Putamen (tissue), 1 donor: ENCODE measurements at regions not wholly inside any gene's neighbourhood (a gene's known extent, or its start where the extent isn't known, plus 50 kb on each side); places are given as distances from the start of the nearest gene placed in this dataset.

Experiments used
- DNase-seq: peaks from one replicate; pipeline ENCODE4 v3.0.0-alpha.2; 2016; ENCODE audit warnings: low spot score

- DNase-seq = no peak
Observed at GRCh38 chr10:112053895-112054294, 129.7 kb downstream of the GPAM start.

GRCh38 chr10:112054516-112054915, 129.0 kb downstream of the GPAM start:
- DNase-seq = no peak

- no peak for DNase-seq
Observed at GRCh38 chr10:112057072-112057471, 126.5 kb downstream of the GPAM start.

- DNase-seq = no peak
Observed at GRCh38 chr10:112059220-112059619, 124.3 kb downstream of the GPAM start.

GRCh38 chr10:112071596-112072133, 111.9 kb downstream of the GPAM start:
- no peak for DNase-seq

- DNase-seq = no peak
Observed at GRCh38 chr10:112078003-112078402, 105.6 kb downstream of the GPAM start.

GRCh38 chr10:112080231-112080630, 103.3 kb downstream of the GPAM start:
- DNase-seq = no peak

GRCh38 chr10:112082120-112082519, 101.4 kb downstream of the GPAM start:
- DNase-seq = no peak

- DNase-seq = no peak
Observed at GRCh38 chr10:112083472-112083871, 100.1 kb downstream of the GPAM start.

- no peak for DNase-seq
Observed at GRCh38 chr10:112087953-112088456, 95.6 kb downstream of the GPAM start.

GRCh38 chr10:112091703-112092102, 91.9 kb downstream of the GPAM start:
- DNase-seq = no peak

GRCh38 chr10:112092519-112092918, 91.0 kb downstream of the GPAM start:
- DNase-seq = no peak

GRCh38 chr10:112094984-112095383, 88.6 kb downstream of the GPAM start:
- DNase-seq = no peak

GRCh38 chr10:112095731-112096130, 87.8 kb downstream of the GPAM start:
- no peak for DNase-seq

GRCh38 chr10:112098682-112099081, 84.9 kb downstream of the GPAM start:
- DNase-seq = no peak
